Right cardiac atrium (tissue), 5 donors: ENCODE measurements at regions not wholly inside any gene's neighbourhood (a gene's known extent, or its start where the extent isn't known, plus 50 kb on each side); places are given as distances from the start of the nearest gene placed in this dataset.

ENCODE experiments used
- ATAC-seq, 2 donors: fragments of 200-7000 bp; cut with Tn5 transposase; one replicate each; pipeline versions ENCODE4 v1.8.0 to v1.9.1; 2020; ENCODE audit warnings: moderate library complexity in 2 of 2, mild to moderate bottlenecking in 1 of 2
- DNase-seq, 3 donors: peaks; one replicate each; pipeline ENCODE4 v3.0.0-alpha.2; 2020
- H3K27ac ChIP-seq: one replicate; pipeline ENCODE4 v1.5.1; 2013; ENCODE audit warnings: mild to moderate bottlenecking, low read length, control low read depth, moderate library complexity
- H3K27me3 ChIP-seq: one replicate; pipeline ENCODE4 v1.6.1; 2013; ENCODE audit not compliant: control insufficient read depth, insufficient read depth
- H3K4me1 ChIP-seq: one replicate; pipeline ENCODE4 v1.6.1; 2013; ENCODE audit warnings: low read length; ENCODE audit not compliant: control insufficient read depth, insufficient read depth
- H3K4me3 ChIP-seq: one replicate; pipeline ENCODE4 v1.5.1; 2013; ENCODE audit warnings: low read length, control low read depth
- H3K9me3 ChIP-seq: one replicate; pipeline ENCODE4 v1.6.1; 2013; ENCODE audit warnings: low read length; ENCODE audit not compliant: control insufficient read depth
- WGBS: extraction: QIAGEN DNeasy Blood & Tissue Kit; methylation state at CpG from one replicate; pipeline ENCODE4 v1.1.7; 2013; 5-methylcytosine and 5-hydroxymethylcytosine counted together
- intact Hi-C, 4 donors: fragments of 100-400 bp; cut with DNase I; formaldehyde crosslinking; loops; one replicate each; pipeline versions ENCODE4 v1.11.0 to v1.14.0; 2022 to 2023
- donor health status: healthy with polysubstance abuse.
- donor health status: DM: no; HTN: yes; CAD: no.
- donor health status: DM: no; HTN: no; CAD: no.
- donor health status: DM: no; HTN: yes; CAD: no; lungs with severe emphysema.
- donor health status: DM: yes; HTN: yes; CAD: no.

DNA sequence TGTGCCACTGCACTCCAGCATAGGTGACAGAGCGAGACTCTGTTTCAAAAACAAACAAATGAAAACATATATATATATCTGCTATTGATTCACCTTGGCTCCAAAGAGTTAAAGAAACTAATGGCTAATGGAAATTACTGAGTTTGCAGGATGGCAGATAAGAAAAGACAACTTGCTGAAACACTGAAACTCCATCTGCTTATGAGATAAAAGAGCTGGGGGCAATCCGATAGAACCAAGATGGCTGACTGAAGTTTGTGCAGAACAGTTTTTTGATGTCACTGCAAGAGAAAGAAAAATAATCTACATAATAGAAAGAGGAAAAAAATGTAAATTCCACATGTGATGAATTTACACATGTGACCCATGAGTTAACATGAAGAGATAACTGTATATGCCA, 88.2 kb downstream of the LRATD1 start:
- intact Hi-C loops: no loop called here
- Histone ChIP-seq H3K27me3 (no peaks in the 10 kb centered on the region), H3K4me3 (no peak overlapping the region), H3K9me3 (no peaks in the 10 kb centered on the region), H3K27ac (no peak overlapping the region), H3K4me1 (no peaks in the 10 kb centered on the region)
- 61% methylated on average over 2 of the region's 2 CpGs for WGBS
- no peak for ATAC-seq
- DNase-seq: no peak

DNA sequence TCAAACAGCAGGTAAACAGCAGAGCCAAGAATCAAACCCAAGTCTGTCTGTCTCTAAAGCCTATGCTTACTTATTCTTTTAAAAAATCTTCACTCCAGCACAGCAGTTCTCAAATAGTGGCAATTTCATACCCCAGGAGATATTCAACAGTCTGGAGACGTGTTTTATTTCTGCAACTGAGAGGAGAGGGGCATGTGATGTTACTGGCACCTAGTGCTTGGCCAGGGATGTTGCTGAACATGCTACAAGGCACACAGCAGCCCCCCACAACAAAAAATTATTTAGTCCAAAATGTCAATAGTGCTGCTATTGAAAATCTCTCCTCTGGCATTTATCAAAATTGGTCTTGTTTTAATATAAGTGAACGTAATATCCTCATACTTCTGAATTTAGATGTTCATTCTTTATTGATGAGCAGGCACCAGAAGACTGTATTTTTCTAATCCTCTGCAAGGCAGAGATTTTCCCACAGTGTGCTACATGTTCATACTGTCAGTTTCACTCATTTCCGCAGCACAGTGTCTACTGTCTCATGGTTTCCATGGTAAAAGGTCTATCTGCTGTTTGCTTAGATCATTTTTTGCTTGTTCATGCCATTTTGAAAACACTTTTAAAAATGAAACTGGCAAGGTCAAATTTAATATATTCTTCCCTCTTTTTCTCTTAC, 90.5 kb downstream of the LRATD1 start:
- DNase-seq: no peak
- no peaks in the 10 kb centered on the region for H3K27me3 ChIP-seq
- no peaks in the 10 kb centered on the region for H3K4me1 ChIP-seq
- intact Hi-C loops: no loop called here
- WGBS: 48% methylated on average over 3 of the region's 3 CpGs
- no peak for ATAC-seq
- no peaks in the 10 kb centered on the region for H3K9me3 ChIP-seq
- H3K27ac ChIP-seq: no peak overlapping the region
- H3K4me3 ChIP-seq: no peak overlapping the region

GRCh38 chr2:14723684-14724083, 91.2 kb downstream of the LRATD1 start:
- DNase-seq (no peak), ATAC-seq (no peak)
- no peak overlapping the region for H3K4me3 ChIP-seq
- no peak overlapping the region for H3K27ac ChIP-seq
- no peaks in the 10 kb centered on the region for H3K27me3 ChIP-seq
- intact Hi-C loops: no loop called here
- H3K4me1 ChIP-seq: no peaks in the 10 kb centered on the region
- no peaks in the 10 kb centered on the region for H3K9me3 ChIP-seq
- 75% methylated on average over 5 of the region's 5 CpGs for WGBS

- Histone ChIP-seq H3K27ac (no peak overlapping the region), H3K4me3 (no peak overlapping the region), H3K4me1 (no peaks in the 10 kb centered on the region), H3K27me3 (no peaks in the 10 kb centered on the region), H3K9me3 (no peaks in the 10 kb centered on the region)
- intact Hi-C loops: no loop called here
- ATAC-seq: no peak
- DNase-seq: no peak
- WGBS: 77% methylated on average over 4 of the region's 4 CpGs
Observed at GRCh38 chr2:14735696-14736095, 103.2 kb downstream of the LRATD1 start.

- H3K27me3 ChIP-seq: no peaks in the 10 kb centered on the region
- WGBS: 51% methylated on average over 1 of the region's 1 CpG
- no peak overlapping the region for H3K4me3 ChIP-seq
- H3K9me3 ChIP-seq: no peaks in the 10 kb centered on the region
- H3K4me1 ChIP-seq: no peaks in the 10 kb centered on the region
- intact Hi-C loops: no loop called here
- H3K27ac ChIP-seq: no peak overlapping the region
- DNase-seq (no peak), ATAC-seq (no peak)
Observed at GRCh38 chr2:14737201-14737600, 104.7 kb downstream of the LRATD1 start.

DNA sequence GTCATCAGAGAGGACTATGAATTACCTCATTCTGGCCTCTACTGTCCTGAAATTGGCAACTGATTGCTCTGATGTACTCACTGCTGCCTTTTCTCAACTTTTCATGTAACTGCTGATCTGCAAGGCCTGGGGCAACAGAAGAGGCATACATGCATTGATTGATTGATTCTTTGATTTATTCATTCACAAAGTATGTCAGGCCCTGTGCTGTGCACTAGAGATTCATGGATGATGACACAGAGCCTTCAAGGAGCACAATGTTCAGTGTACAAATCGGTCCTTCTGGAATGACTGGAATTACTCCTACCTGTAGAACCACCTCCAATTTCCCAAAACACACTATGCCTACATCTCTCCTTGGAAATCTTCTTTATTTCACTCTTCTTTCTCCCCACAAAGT, 111.3 kb downstream of the LRATD1 start:
- intact Hi-C loops: no loop called here
- no peak for DNase-seq
- Histone ChIP-seq H3K27me3 (no peaks in the 10 kb centered on the region), H3K27ac (no peak overlapping the region), H3K4me3 (no peak overlapping the region), H3K9me3 (no peaks in the 10 kb centered on the region), H3K4me1 (no peaks in the 10 kb centered on the region)
- ATAC-seq: no peak
- WGBS: 80% methylated on average over 1 of the region's 1 CpG

- no peak overlapping the region for H3K4me3 ChIP-seq
- intact Hi-C loops: no loop called here
- no peak overlapping the region for H3K27ac ChIP-seq
- H3K9me3 ChIP-seq: no peaks in the 10 kb centered on the region
- no peaks in the 10 kb centered on the region for H3K27me3 ChIP-seq
- ATAC-seq (no peak), DNase-seq (no peak)
- 67% methylated on average over 9 of the region's 9 CpGs for WGBS
- H3K4me1 ChIP-seq: no peaks in the 10 kb centered on the region
Observed at GRCh38 chr2:14745288-14746076, 113.0 kb downstream of the LRATD1 start.

DNA sequence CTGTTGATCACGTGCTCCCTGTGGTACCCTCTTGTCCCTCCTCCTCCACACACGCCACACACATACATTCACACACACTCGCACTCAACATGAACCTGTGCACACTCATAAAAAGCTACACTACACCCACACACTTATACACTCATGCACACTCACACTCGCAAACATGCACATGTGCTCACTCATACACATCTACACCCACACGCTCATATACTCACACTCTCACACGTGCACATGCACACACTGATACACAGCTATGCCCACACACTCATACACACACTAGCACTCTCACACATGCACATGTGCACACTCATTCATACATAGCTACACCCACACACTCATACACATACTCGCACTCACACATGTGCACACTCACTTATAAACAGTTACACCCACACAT, 113.6 kb downstream of the LRATD1 start:
- WGBS: 94% methylated on average over 7 of the region's 7 CpGs
- Histone ChIP-seq H3K27me3 (no peaks in the 10 kb centered on the region), H3K4me3 (no peak overlapping the region), H3K9me3 (no peaks in the 10 kb centered on the region), H3K4me1 (no peaks in the 10 kb centered on the region), H3K27ac (no peak overlapping the region)
- ATAC-seq (no peak), DNase-seq (no peak)
- intact Hi-C loops: no loop called here

DNA sequence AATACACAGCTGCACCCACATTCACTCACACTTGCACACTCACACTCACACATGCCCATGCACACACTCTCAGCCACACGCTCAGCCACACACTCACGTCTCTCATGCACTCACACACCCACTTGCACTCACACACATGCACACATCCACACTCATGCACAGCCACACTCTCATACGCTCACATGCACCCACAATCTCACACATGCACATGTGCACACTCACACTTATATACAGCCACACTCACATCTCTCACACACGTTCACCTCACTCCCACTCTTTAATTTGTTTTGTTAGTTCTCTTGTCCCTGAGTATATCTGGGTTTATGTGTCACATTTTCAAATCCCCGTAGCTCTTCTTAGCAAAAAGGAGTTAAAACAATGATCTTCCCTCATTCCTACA, 114.9 kb downstream of the LRATD1 start:
- H3K4me1 ChIP-seq: no peaks in the 10 kb centered on the region
- no peak overlapping the region for H3K4me3 ChIP-seq
- intact Hi-C loops: no loop called here
- DNase-seq (no peak), ATAC-seq (no peak)
- no peaks in the 10 kb centered on the region for H3K9me3 ChIP-seq
- no peak overlapping the region for H3K27ac ChIP-seq
- 89% methylated on average over 5 of the region's 5 CpGs for WGBS
- H3K27me3 ChIP-seq: no peaks in the 10 kb centered on the region

- no peak overlapping the region for H3K4me3 ChIP-seq
- H3K9me3 ChIP-seq: no peaks in the 10 kb centered on the region
- H3K27me3 ChIP-seq: no peaks in the 10 kb centered on the region
- no peak overlapping the region for H3K27ac ChIP-seq
- 86% methylated on average over 1 of the region's 1 CpG for WGBS
- DNase-seq: no peak
- no peak for ATAC-seq
- intact Hi-C loops: no loop called here
- H3K4me1 ChIP-seq: no peaks in the 10 kb centered on the region
Observed at GRCh38 chr2:14749884-14750283, 117.4 kb downstream of the LRATD1 start.

GRCh38 chr2:14750433-14750832, 117.9 kb downstream of the LRATD1 start:
- Histone ChIP-seq H3K27me3 (no peaks in the 10 kb centered on the region), H3K9me3 (no peaks in the 10 kb centered on the region), H3K4me1 (no peaks in the 10 kb centered on the region), H3K4me3 (no peak overlapping the region), H3K27ac (no peak overlapping the region)
- intact Hi-C loops: no loop called here
- 82% methylated on average over 5 of the region's 5 CpGs for WGBS
- DNase-seq (no peak), ATAC-seq (no peak)
